NCI-H2196 (cell line): ENCODE measurements at regions not wholly inside any gene's neighbourhood (a gene's known extent, or its start where the extent isn't known, plus 50 kb on each side); places are given as distances from the start of the nearest gene placed in this dataset.
"Not testable (repeated sequence)": the region's sequence is repeated elsewhere in the genome, so short reads cannot be mapped to it uniquely, and the experiment has no call there.

Source experiments
- DNase-seq: peaks from one replicate; lab custom pipeline; 2025; ENCODE audit not compliant: unreplicated experiment; lab: John Stamatoyannopoulos, UW

DNA sequence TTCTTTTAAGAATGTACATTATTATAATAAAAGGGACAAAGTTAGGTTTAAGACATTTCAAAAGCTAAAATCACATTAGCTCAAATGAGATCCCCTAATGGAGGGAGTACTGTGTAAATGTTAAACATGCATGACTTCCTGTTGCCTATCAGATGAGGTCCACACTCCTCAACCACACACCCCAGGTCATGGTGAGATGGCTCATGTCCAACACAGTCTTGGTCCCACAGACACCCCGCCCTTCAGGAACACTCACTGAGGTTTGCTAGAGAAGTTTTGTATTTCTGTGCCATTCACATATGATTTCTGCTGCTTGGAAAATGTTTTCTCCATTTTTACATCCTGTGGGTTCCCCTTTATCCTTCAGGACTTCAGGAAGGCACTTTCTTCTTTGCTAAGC lies 491.0 kb downstream of the SOX11 start:
- no peak for DNase-seq

DNA sequence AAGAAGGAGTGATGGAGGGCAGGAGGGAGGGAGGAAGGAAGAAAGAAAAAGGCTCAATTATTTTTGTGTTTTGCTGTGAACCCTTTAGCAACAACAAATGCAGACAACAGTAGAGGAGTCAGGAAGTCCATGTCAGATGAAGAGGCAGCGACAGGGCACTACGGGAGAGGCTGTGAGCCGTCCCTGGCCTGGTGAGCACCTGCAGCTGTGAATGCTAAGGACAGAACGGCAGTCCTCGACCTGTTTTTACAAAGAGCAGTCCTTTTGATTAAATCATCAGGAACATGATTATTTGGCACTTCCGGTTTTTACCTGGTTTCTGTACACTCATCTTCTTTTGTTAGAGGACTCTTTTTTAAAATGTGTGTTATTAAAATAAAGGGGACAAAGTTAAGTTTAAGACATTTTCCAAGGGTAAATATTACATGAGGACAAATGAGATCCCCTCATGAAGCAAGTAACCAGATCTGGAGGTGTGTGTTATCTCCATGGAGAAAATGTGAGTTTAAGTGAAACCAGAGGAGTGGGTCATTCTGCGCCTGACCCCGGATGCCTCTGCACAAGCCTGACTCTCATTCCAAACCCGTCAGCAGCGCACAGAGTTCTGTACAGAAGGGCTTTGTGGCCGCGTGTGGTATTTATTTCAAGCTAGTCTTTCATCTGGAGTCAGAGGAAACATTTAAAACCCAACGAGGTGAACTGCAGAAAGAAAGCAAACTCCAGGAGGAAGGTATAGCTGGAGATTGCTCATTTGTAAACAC lies 492.5 kb downstream of the SOX11 start:
- no peak for DNase-seq

GRCh38 chr2:6186332-6187151 lies 494.4 kb downstream of the SOX11 start:
- no peak for DNase-seq

GRCh38 chr2:6196449-6196848 lies 504.3 kb downstream of the SOX11 start:
- DNase-seq: no peak

DNA sequence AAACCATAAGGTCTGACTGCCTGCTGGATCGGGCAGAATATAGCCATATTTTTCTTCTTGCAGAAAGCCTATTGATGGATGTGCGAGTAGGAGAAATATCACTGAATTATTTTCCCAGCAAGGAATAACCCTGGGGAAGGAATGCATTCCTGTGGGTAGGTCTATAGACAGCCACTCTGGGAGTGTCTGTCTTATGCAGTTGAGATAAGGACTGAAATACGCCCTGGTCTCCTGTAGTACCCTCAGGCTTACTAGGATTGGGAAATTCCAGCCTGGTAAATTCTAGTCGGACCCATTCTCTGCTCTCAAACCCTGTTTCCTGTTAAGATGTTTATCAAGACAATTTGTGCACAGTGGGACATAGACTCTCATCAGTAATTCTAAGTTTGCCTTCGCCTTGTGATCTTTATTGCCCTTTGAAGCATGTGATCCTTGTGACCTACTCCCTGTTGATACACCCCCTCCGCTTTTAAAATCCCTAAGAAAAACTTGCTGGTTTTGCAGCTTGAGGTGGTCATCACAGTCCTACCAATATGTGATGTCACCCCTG lies 506.3 kb downstream of the SOX11 start:
- not testable (repeated sequence) for DNase-seq

DNA sequence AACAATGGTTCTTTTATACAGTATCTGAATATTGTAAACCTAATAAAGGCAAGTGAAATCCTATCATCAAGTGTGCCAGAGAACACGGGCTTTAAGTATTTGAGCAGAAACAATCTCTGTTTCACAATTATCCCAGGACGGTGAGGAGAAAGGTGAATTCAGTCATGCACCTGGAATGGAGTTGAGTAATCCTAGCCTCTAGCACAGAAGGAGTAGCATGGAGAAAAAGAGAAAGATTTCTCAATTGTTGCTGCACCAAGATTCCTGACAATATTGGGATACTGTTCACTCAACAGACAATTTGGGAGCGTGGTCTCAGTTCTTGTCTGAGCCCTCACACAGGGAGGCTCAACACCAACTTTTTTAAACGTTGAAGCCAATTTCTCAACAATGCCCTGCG lies 510.6 kb downstream of the SOX11 start:
- no peak for DNase-seq

DNA sequence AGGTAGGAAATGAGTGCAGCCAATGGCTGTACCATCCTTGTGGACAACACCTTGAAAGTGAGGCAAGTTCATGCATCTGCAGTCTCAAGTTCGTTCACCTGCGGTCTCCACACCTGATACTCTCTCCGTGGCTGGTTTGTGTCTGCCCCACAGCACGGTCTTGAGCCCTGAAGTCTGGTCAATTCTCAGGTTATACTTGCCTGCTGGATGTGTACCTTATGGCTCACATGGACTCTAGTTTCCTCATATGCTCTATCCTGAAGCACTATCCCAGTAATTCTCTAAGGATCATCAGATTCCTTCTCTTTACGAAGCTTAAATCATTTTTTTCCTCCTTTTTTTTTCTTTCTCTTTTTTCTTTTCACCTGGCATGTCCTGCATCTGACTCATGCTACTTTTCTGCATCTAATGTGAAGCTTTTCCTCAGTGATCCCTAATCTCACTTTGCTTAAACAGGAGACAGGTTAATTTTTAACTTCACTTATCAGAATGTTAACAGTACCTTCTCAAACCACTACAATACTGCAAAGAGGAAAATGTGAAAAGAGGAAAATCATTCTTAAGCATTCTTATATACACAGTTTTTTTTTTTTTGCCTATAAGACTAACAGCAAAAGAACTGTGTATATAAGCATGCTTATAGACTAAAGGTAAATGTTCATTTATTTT lies 511.2 kb downstream of the SOX11 start:
- no peak for DNase-seq

DNA sequence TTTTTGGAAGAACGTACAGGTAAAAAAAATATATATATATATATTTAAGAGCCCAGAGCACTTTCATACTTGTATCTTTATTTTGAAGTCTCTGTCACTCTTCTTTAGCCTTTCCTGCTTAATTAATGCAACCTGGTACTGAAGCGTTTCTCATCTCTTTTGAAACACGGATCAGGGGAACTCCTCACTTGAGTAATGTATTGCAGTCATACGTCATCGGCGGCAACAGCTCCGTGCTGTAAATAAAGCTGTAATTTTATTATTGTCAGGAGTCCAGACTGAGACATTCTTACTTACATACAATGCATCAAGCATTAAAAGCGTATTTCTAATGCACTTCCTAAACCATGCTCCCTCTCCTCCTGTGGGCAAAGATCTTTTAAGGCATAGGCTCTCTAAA lies 514.7 kb downstream of the SOX11 start:
- no peak for DNase-seq

DNA sequence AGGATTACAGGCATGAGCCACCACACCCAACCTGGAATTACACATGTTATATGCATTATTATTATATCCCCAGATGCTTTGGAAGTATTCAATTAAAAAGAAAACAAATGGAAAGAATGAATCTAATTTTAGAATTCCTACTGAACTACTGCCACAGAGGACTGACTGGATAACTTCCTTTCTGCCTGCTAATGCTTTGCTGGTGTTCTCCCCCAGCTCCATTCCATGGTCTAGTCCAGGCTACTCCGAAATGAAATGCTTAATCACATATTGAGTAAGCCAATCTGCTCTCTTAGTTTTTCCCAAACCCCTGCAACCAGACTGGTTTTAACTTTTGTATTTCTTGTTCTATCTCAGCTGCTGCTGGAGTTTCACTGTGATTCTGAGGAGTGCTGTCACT lies 519.1 kb downstream of the SOX11 start:
- DNase-seq: no peak

- no peak for DNase-seq
Observed at GRCh38 chr2:6212491-6212890, 520.3 kb downstream of the SOX11 start.

DNA sequence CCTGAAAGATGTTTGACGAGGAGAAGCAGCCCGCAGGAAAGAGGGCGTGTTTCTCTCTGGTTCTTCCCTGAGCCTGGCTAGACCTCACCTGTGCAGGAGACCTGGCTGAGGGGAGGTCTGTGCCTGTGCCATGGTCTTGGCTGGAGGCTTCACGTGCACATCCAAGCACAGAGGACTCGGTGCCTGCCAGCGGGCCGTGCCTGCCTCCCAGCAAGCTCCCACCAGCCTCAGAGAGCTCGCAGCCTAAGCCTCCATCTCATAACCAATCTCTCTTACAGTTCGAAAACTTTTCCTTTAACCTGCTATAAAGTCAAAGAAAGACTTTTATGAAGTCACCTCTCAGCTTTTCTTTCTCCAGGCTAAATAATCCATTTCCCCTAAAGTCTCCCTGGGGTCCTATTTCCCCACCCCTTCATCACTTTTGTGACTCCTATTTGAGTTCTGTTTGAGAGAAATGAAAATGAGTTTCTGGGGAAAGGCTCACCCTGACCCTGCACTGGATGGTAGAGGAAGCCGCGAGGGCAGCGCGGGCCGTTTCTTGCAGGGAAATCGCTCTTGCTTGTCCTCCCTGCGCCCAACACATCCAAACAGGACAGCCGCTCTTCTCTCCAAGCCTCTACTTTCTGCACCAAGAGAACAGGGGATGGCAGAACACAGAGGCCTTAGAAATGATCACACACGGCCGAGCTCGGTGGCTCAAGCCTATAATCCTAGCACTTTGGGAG lies 521.0 kb downstream of the SOX11 start:
- DNase-seq: no peak

DNA sequence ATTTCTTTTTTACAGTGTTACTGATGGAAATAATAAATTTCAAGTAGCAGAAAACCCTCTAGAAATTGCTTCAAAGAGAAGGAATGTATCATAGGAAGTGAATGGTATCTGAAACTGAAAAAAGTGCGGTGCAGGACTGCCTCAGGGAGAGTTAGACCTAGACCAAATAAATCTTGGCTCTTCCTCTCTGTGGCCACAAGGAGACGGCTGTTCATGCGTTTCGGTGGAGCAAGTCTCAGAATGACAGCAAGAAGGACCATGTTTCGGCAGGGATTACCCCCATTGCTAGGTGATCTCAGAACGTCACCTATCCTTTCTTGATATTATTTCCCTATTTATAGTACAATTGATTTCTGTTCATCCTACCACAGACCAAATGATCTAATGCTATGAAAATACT lies 522.3 kb downstream of the SOX11 start:
- no peak for DNase-seq

DNA sequence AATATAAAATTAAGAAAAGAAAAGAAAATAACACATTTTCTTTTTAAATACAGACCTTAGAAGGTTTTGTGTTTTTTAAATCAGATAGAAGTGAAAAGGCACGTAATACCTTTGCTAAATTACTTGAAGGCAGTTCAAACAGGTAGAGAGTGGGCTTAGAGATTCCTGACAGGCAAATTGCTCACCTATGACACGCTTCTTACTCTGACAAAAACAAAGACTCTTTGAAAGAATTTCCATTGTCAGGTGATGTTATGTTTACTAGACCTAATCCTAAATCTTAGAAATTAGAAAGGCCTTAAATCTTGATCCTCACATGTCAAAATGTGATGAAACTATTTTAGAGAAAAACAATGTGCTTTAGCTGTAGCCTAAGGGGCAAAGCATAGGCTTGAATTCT lies 522.9 kb downstream of the SOX11 start:
- no peak for DNase-seq

DNA sequence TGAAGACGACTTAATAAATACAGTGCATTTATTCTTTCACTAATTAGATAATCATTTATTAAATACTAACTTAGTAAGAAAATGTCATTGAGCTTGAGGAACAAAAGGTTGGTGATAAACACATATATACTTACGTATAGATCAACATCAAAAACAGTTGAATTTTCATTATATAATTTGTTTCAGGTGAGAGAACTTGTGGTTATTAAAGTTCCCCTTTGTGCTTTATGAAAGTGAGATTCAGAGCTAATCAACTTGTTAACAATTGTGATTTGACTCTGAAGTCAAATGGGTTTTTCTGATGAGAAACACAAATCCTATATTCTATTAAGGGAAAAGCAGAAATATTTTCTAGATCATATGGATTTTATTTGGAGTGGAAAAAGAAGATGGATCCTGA lies 524.0 kb downstream of the SOX11 start:
- DNase-seq: no peak

DNA sequence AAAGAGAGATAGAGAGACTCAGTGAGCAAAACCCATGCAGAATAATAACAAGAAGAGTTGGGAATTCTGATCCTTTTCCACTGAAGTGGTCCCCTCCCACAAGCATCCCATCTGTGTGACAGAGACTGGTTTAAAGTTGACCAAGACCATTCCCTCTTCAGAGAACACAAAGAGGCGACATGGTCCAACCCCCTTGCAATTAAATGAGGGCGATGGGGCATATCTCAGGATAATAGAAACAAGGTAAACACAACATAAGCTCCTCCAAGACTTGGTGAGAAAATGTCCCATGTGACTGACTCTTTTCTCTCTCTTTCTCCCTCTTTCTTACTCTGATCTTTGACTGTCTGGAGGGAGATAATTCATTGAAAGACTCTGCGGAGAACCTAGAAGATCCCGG lies 526.7 kb downstream of the SOX11 start:
- DNase-seq: no peak

GRCh38 chr2:6219906-6220305 lies 527.7 kb downstream of the SOX11 start:
- DNase-seq: no peak

- DNase-seq: no peak
Observed at GRCh38 chr2:6222296-6222695, 530.1 kb downstream of the SOX11 start.

GRCh38 chr2:6224267-6224666 lies 532.1 kb downstream of the SOX11 start:
- no peak for DNase-seq

GRCh38 chr2:6228251-6228650 lies 536.1 kb downstream of the SOX11 start:
- no peak for DNase-seq

- DNase-seq: no peak
Observed at GRCh38 chr2:6231166-6231565, 539.0 kb downstream of the SOX11 start.

GRCh38 chr2:6233993-6234392 lies 541.8 kb downstream of the SOX11 start:
- no peak for DNase-seq
